Parathyroid adenoma (tissue), 2 donors: ENCODE measurements at regions not wholly inside any gene's neighbourhood (a gene's known extent, or its start where the extent isn't known, plus 50 kb on each side); places are given as distances from the start of the nearest gene placed in this dataset.

ENCODE experiments used
- H2AFZ ChIP-seq: fragments of 300-600 bp; sonication (generic); one replicate; pipeline ENCODE4 v1.7.0; 2017; ENCODE audit warnings: antibody characterized with exemption, mild to moderate bottlenecking
- H3K27ac ChIP-seq: fragments of 300-600 bp; sonication (generic); one replicate; pipeline ENCODE4 v1.7.0; 2017
- H3K27me3 ChIP-seq: fragments of 300-600 bp; sonication (generic); one replicate; pipeline ENCODE4 v1.7.0; 2017; ENCODE audit warnings: low read length; ENCODE audit not compliant: control insufficient read depth, insufficient read depth
- H3K36me3 ChIP-seq: fragments of 300-600 bp; sonication (generic); one replicate; pipeline ENCODE4 v1.7.0; 2017; ENCODE audit warnings: low read length; ENCODE audit not compliant: control insufficient read depth, insufficient read depth
- H3K4me1 ChIP-seq: fragments of 300-600 bp; sonication (generic); one replicate; pipeline ENCODE4 v1.7.0; 2017; ENCODE audit warnings: control low read depth
- H3K4me2 ChIP-seq: fragments of 300-600 bp; sonication (generic); one replicate; pipeline ENCODE4 v1.7.0; 2017; ENCODE audit warnings: low read length
- H3K4me3 ChIP-seq: fragments of 300-600 bp; sonication (generic); one replicate; pipeline ENCODE4 v1.7.0; 2017; ENCODE audit warnings: low read depth, low read length
- H3K79me2 ChIP-seq: fragments of 300-600 bp; sonication (generic); one replicate; pipeline ENCODE4 v1.7.0; 2017; ENCODE audit warnings: control low read depth
- H3K9ac ChIP-seq: fragments of 300-600 bp; sonication (generic); one replicate; pipeline ENCODE4 v1.7.0; 2017; ENCODE audit warnings: mild to moderate bottlenecking
- H3K9me3 ChIP-seq: fragments of 300-600 bp; sonication (generic); one replicate; pipeline ENCODE4 v1.7.0; 2017; ENCODE audit warnings: low read length; ENCODE audit not compliant: control insufficient read depth
- CTCF ChIP-seq: fragments of 300-600 bp; sonication (generic); IDR thresholded peaks from one replicate; pipeline ENCODE4 v1.7.0; 2017; ENCODE audit warnings: antibody characterized with exemption, mild to moderate bottlenecking
- donor health status: primary hyperparathyroidism.

DNA sequence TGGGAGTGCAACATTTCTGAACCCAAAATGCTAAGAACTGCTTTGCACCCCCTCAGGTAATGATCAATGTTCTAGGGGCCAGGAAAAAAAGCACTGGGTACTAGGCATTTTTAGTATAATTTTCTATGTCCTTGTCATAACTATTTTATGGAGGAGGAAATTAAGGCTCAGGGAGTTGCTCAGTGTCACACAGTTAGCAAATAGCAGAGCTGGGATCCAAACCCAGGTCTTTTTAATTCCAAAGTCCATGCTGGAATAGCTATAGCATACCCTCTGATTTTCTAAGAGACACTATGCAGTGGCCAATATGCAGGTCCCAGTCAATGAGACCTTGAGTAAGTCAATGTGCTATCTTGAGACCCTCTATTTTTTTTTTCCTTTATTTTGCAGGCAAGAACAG, 394.5 kb upstream of the USP24 start:
- Histone ChIP-seq H3K27me3 (no peaks in the 10 kb centered on the region), H3K4me3 (no peak overlapping the region), H3K4me2 (no peak overlapping the region), H3K4me1 (peaks cover 4% of the 10 kb centered on the region), H2AFZ (no peak overlapping the region), H3K9me3 (no peaks in the 10 kb centered on the region), H3K36me3 (no peaks in the 10 kb centered on the region), H3K27ac (no peak overlapping the region), H3K9ac (no peak overlapping the region), H3K79me2 (no peaks in the 10 kb centered on the region)
- TF ChIP-seq CTCF: no peak

- H3K27ac ChIP-seq: no peak overlapping the region
- H3K4me2 ChIP-seq: no peak overlapping the region
- no peak overlapping the region for H3K9ac ChIP-seq
- H3K9me3 ChIP-seq: no peaks in the 10 kb centered on the region
- H3K27me3 ChIP-seq: no peaks in the 10 kb centered on the region
- H3K36me3 ChIP-seq: no peaks in the 10 kb centered on the region
- H3K4me3 ChIP-seq: no peak overlapping the region
- no peak overlapping the region for H2AFZ ChIP-seq
- H3K79me2 ChIP-seq: no peaks in the 10 kb centered on the region
- no peak for TF ChIP-seq CTCF
- H3K4me1 ChIP-seq: no peaks in the 10 kb centered on the region
These were observed 390.0 kb upstream of the USP24 start for GRCh38 chr1:55605155-55605554.

DNA sequence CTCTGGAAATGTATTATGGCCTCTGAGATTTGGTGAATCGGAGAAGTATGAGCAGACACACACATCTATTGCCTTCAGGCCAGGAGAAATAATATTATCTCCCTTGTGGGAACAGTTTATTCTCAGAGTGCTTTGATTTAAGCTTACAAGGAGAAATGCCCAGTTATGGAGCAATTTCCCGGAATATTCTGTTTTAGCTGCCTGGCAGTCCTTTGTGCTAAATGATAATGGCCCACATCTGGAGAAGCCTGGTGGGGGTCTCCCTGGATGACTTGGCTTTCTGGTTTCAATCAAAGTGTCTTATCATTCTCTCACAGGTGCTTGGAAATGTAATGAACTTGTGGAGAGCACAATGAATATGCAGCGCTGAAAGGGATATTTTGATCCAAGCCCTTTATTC, 389.6 kb upstream of the USP24 start:
- Histone ChIP-seq H3K4me1 (no peaks in the 10 kb centered on the region), H3K9ac (no peak overlapping the region), H3K27ac (no peak overlapping the region), H3K36me3 (no peaks in the 10 kb centered on the region), H3K4me3 (no peak overlapping the region), H3K79me2 (no peaks in the 10 kb centered on the region), H3K27me3 (no peaks in the 10 kb centered on the region), H3K4me2 (no peak overlapping the region), H3K9me3 (no peaks in the 10 kb centered on the region), H2AFZ (no peak overlapping the region)
- no peak for TF ChIP-seq CTCF

DNA sequence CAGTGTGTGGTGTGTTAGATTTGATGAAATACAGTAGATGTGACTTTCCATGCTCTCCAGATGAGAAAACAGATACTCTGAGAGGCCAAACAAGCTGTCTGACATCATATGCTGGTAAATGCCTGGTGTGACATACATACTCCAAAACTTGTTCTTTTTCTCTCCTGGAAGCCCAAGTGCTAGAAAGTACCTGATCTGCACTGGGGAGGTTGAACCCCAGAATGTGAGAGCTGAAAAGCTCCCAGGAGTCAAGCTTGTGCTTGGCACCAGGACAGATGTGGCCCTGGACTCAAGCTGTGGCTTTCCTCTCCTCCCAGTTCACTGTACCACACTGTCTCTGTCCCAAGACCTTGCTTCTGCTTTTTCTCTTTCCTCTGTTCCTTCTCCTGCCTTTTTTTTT, 389.0 kb upstream of the USP24 start:
- no peak overlapping the region for H3K9ac ChIP-seq
- H2AFZ ChIP-seq: no peak overlapping the region
- no peaks in the 10 kb centered on the region for H3K36me3 ChIP-seq
- H3K9me3 ChIP-seq: no peaks in the 10 kb centered on the region
- no peaks in the 10 kb centered on the region for H3K4me1 ChIP-seq
- H3K27ac ChIP-seq: no peak overlapping the region
- H3K79me2 ChIP-seq: no peaks in the 10 kb centered on the region
- H3K27me3 ChIP-seq: no peaks in the 10 kb centered on the region
- no peak overlapping the region for H3K4me3 ChIP-seq
- no peak for TF ChIP-seq CTCF
- no peak overlapping the region for H3K4me2 ChIP-seq

DNA sequence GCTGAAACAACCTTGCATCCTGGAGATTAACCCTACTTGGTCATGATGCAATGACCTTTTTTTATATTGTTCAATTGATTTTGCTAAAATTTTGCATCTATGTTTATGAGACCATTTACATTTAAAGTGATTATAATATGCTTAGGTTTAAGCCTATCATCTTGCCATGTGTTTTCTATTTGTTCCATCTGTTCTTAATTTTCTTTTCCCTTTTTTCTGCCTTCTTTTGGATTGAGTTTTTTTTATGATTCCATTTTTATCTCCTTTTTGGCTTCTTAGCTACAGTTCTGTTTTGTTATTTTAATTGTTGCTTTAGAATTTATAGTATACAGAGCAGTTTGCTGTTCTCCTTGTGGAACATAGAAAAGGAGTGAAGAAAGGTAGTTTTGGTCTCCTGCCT, 385.1 kb upstream of the USP24 start:
- Histone ChIP-seq H3K79me2 (no peaks in the 10 kb centered on the region), H3K9me3 (no peaks in the 10 kb centered on the region), H2AFZ (no peak overlapping the region), H3K4me1 (no peaks in the 10 kb centered on the region), H3K27me3 (no peaks in the 10 kb centered on the region), H3K27ac (no peak overlapping the region), H3K4me3 (no peak overlapping the region), H3K36me3 (no peaks in the 10 kb centered on the region), H3K9ac (no peak overlapping the region), H3K4me2 (no peak overlapping the region)
- no peak for TF ChIP-seq CTCF
